Natural killer cell (primary cell): ENCODE measurements at regions not wholly inside any gene's neighbourhood (a gene's known extent, or its start where the extent isn't known, plus 50 kb on each side); places are given as distances from the start of the nearest gene placed in this dataset.

Experiments used
- ATAC-seq, 3 donors: fragments of 150-1000 bp in 2 of 3; fragments of 200-7000 bp in 1 of 3; cut with Tn5 transposase; 1 replicate in 1 of 3; 2 replicates in 2 of 3; pipeline ENCODE4 v1.10.0; 2021; ENCODE audit warnings: mild to moderate bottlenecking in 2 of 3, moderate library complexity in 2 of 3
- DNase-seq, 2 donors: peaks; one replicate each; pipeline versions ENCODE4 v3.0.0 to v3.0.0-alpha.2; 2013 to 2021; ENCODE audit warnings: mixed read lengths in 1 of 2
- H3K27ac ChIP-seq: one replicate; pipeline ENCODE4 v1.5.1; 2013; ENCODE audit warnings: mild to moderate bottlenecking, low read length
- H3K27me3 ChIP-seq: one replicate; pipeline ENCODE4 v1.6.1; 2013; ENCODE audit warnings: low read length; ENCODE audit not compliant: control insufficient read depth, insufficient read depth
- H3K36me3 ChIP-seq: one replicate; pipeline ENCODE4 v1.6.1; 2013; ENCODE audit warnings: low read length; ENCODE audit not compliant: control insufficient read depth, insufficient read depth
- H3K4me1 ChIP-seq: one replicate; pipeline ENCODE4 v1.6.1; 2013; ENCODE audit warnings: low read length; ENCODE audit not compliant: control insufficient read depth, insufficient read depth
- H3K4me3 ChIP-seq: one replicate; pipeline ENCODE4 v1.5.1; 2013; ENCODE audit warnings: low read length
- H3K9me3 ChIP-seq: one replicate; pipeline ENCODE4 v1.6.1; 2013; ENCODE audit warnings: low read length; ENCODE audit not compliant: control insufficient read depth, insufficient read depth
- H3K27ac Mint-ChIP-seq, 2 donors: one replicate each; pipeline ENCODE4 v1.8.0; 2022; ENCODE audit warnings: mild to moderate bottlenecking in 2 of 2, mixed read lengths in 2 of 2, moderate library complexity in 1 of 2
- H3K27me3 Mint-ChIP-seq, 2 donors: one replicate each; pipeline ENCODE4 v1.8.0; 2022; ENCODE audit warnings: low read depth in 2 of 2, mixed read lengths in 2 of 2
- H3K36me3 Mint-ChIP-seq: one replicate; pipeline ENCODE4 v1.8.0; 2022; ENCODE audit warnings: mixed read lengths
- H3K4me1 Mint-ChIP-seq, 2 donors: one replicate each; pipeline ENCODE4 v1.8.0; 2022; ENCODE audit warnings: mixed read lengths in 2 of 2
- H3K4me3 Mint-ChIP-seq: one replicate; pipeline ENCODE4 v1.8.0; 2022; ENCODE audit warnings: mild to moderate bottlenecking, moderate library complexity, mixed read lengths
- H3K9me3 Mint-ChIP-seq, 2 donors: one replicate each; pipeline ENCODE4 v1.8.0; 2022; ENCODE audit warnings: mixed read lengths in 2 of 2
- WGBS: methylation state at CpG from one replicate; pipeline ENCODE4 v1.1.7; 2013; ENCODE audit warnings: missing lambda C conversion rate; ENCODE audit not compliant: insufficient coverage; 5-methylcytosine and 5-hydroxymethylcytosine counted together
- intact Hi-C: fragments of 100-400 bp; cut with micrococcal nuclease; formaldehyde crosslinking; loops from one replicate; pipeline ENCODE4 v1.14.2; 2022
- TF ChIP-seq, protein P1 (sequence below): fragments of 200-600 bp; IDR thresholded peaks from one replicate; pipeline ENCODE4 v1.8.0; 2022; ENCODE audit warnings: antibody characterized with exemption

DNA sequence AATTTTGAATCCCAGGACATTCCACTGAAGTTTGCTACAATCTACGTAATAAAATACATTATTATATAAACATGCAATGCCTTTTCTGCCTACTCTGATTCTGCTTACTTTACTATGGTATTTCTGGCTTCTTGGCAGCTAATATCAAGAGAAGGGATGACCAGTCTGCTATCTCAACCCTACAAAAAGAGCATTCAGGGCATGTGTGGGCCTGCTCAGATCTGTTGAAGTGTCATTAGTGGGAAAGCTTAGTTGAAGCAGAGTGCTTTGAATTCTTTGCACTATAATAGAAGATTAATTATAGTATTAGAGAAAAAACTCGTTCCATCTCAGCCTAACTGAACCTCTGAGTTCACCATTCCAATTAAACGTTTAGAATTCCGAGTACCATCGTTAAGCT lies 339.5 kb upstream of the ISL1 start:
- ATAC-seq: no peak
- 100% methylated on average over 1 of the region's 5 CpGs for WGBS
- H3K27me3 ChIP-seq: no peaks in the 10 kb centered on the region
- H3K27ac Mint-ChIP-seq: no peak overlapping the region
- H3K36me3 Mint-ChIP-seq: no peaks in the 10 kb centered on the region
- H3K4me1 ChIP-seq: no peaks in the 10 kb centered on the region
- no peaks in the 10 kb centered on the region for H3K9me3 ChIP-seq
- no peak overlapping the region for H3K4me3 Mint-ChIP-seq
- no peaks in the 10 kb centered on the region for H3K36me3 ChIP-seq
- H3K4me1 Mint-ChIP-seq: no peaks in the 10 kb centered on the region
- peaks cover 0 to 5% of the 10 kb centered on the region in 2 donors for H3K9me3 Mint-ChIP-seq
- H3K4me3 ChIP-seq: no peak overlapping the region
- H3K27ac ChIP-seq: no peak overlapping the region
- intact Hi-C loops: no loop called here
- TF ChIP-seq, protein P1, sequence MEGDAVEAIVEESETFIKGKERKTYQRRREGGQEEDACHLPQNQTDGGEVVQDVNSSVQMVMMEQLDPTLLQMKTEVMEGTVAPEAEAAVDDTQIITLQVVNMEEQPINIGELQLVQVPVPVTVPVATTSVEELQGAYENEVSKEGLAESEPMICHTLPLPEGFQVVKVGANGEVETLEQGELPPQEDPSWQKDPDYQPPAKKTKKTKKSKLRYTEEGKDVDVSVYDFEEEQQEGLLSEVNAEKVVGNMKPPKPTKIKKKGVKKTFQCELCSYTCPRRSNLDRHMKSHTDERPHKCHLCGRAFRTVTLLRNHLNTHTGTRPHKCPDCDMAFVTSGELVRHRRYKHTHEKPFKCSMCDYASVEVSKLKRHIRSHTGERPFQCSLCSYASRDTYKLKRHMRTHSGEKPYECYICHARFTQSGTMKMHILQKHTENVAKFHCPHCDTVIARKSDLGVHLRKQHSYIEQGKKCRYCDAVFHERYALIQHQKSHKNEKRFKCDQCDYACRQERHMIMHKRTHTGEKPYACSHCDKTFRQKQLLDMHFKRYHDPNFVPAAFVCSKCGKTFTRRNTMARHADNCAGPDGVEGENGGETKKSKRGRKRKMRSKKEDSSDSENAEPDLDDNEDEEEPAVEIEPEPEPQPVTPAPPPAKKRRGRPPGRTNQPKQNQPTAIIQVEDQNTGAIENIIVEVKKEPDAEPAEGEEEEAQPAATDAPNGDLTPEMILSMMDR: no peak
- no peaks in the 10 kb centered on the region for H3K27me3 Mint-ChIP-seq
- DNase-seq: no peak

DNA sequence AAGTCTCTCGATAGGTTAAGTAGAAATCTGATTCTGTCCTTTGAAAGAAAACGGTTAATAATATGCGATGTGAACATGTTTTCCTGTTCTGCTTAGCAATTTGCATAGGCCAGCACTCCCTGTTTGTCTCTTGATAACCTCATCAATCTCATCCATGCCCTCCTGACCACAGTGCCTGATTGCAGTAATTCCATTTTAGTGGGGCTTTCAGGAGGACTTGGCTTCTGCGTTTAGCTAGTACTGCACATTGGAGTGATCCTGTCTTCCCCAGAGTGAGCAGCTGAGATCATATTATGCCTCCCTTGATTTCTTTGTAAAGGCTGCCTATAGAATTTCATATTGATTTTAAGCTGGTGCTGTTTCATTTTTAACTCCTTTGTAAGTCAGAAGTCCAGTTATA lies 335.9 kb upstream of the ISL1 start:
- Mint-ChIP-seq H3K27ac (no peak overlapping the region), H3K36me3 (no peaks in the 10 kb centered on the region), H3K4me3 (no peak overlapping the region), H3K27me3 (no peaks in the 10 kb centered on the region), H3K4me1 (no peaks in the 10 kb centered on the region), H3K9me3 (peaks cover 4 to 9% of the 10 kb centered on the region in 2 donors)
- TF ChIP-seq, protein P1: no peak
- H3K4me1 ChIP-seq: no peaks in the 10 kb centered on the region
- no peaks in the 10 kb centered on the region for H3K36me3 ChIP-seq
- no peak for ATAC-seq
- no peak overlapping the region for H3K4me3 ChIP-seq
- WGBS: 81% methylated on average over 4 of the region's 4 CpGs
- H3K27me3 ChIP-seq: no peaks in the 10 kb centered on the region
- intact Hi-C loops: no loop called here
- no peak overlapping the region for H3K27ac ChIP-seq
- H3K9me3 ChIP-seq: no peaks in the 10 kb centered on the region
- no peak for DNase-seq

DNA sequence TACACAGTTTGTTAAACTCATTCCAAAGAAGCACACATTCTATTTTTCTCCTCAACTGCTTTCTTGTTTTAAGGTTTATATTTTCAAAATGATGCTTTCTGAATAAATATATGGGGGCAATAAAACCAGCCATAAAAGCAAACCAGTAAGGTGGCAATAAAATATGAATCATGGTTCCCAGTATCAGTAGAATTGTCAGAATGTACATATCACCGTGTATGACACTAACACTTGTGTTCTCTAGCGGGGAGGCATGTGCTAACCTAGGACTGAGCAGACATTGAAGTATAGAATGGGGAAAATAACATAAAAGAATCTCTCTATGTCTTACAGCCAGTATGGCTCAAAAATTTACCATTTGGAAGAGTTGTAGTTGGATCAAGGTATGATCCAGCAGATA lies 329.9 kb upstream of the ISL1 start:
- Mint-ChIP-seq H3K4me1 (no peaks in the 10 kb centered on the region), H3K4me3 (no peak overlapping the region), H3K27me3 (no peaks in the 10 kb centered on the region), H3K9me3 (peaks cover 8 to 10% of the 10 kb centered on the region in 2 donors), H3K36me3 (no peaks in the 10 kb centered on the region), H3K27ac (no peak overlapping the region)
- no peaks in the 10 kb centered on the region for H3K36me3 ChIP-seq
- H3K9me3 ChIP-seq: no peaks in the 10 kb centered on the region
- no peaks in the 10 kb centered on the region for H3K27me3 ChIP-seq
- H3K27ac ChIP-seq: no peak overlapping the region
- no peak overlapping the region for H3K4me3 ChIP-seq
- DNase-seq (no peak), ATAC-seq (no peak)
- H3K4me1 ChIP-seq: no peaks in the 10 kb centered on the region
- TF ChIP-seq, protein P1: no peak
- intact Hi-C loops: no loop called here
- 89% methylated on average over 2 of the region's 2 CpGs for whole genome bisulfite sequencing

GRCh38 chr5:51060953-51061352 lies 322.3 kb upstream of the ISL1 start:
- intact Hi-C loops: no loop called here
- TF ChIP-seq, protein P1: no peak
- H3K4me1 Mint-ChIP-seq: no peaks in the 10 kb centered on the region
- Histone ChIP-seq H3K36me3 (no peaks in the 10 kb centered on the region), H3K4me1 (no peaks in the 10 kb centered on the region), H3K9me3 (peaks cover 13% of the 10 kb centered on the region), H3K27ac (no peak overlapping the region), H3K4me3 (no peak overlapping the region), H3K27me3 (no peaks in the 10 kb centered on the region)
- H3K9me3 Mint-ChIP-seq: peaks cover 7 to 10% of the 10 kb centered on the region in 2 donors
- no peaks in the 10 kb centered on the region for H3K36me3 Mint-ChIP-seq
- no peak overlapping the region for H3K27ac Mint-ChIP-seq
- ATAC-seq (no peak), DNase-seq (no peak)
- WGBS: 90% methylated on average over 3 of the region's 5 CpGs
- no peak overlapping the region for H3K4me3 Mint-ChIP-seq
- no peaks in the 10 kb centered on the region for H3K27me3 Mint-ChIP-seq
